ENCODE measurements at regions not wholly inside any gene's neighbourhood (a gene's known extent, or its start where the extent isn't known, plus 50 kb on each side); places are given as distances from the start of the nearest gene placed in this dataset.

DNA sequence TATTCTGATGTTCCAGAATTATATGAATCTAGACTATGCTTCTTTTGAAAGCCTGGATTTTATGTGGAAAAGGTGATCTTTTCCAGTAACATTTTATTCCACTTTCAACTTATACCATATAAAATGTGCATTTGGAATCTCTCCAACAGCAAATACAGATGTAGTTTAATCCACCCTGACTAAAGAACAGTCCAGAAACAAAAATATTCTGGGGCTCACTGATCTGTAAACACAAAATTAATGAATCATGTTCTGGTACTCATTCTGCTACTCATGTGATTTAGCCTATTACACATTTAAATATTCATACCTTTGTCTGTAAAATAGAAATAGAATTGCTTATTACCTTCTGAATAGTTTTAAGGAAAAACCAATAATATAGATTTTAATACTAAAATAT, 125.8 kb downstream of the ARRDC3 start:
- TF ChIP-seq, protein P1, sequence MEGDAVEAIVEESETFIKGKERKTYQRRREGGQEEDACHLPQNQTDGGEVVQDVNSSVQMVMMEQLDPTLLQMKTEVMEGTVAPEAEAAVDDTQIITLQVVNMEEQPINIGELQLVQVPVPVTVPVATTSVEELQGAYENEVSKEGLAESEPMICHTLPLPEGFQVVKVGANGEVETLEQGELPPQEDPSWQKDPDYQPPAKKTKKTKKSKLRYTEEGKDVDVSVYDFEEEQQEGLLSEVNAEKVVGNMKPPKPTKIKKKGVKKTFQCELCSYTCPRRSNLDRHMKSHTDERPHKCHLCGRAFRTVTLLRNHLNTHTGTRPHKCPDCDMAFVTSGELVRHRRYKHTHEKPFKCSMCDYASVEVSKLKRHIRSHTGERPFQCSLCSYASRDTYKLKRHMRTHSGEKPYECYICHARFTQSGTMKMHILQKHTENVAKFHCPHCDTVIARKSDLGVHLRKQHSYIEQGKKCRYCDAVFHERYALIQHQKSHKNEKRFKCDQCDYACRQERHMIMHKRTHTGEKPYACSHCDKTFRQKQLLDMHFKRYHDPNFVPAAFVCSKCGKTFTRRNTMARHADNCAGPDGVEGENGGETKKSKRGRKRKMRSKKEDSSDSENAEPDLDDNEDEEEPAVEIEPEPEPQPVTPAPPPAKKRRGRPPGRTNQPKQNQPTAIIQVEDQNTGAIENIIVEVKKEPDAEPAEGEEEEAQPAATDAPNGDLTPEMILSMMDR (IDR thresholded peaks at IDR 0.05; ENCODE audit: low read depth, low read length, missing control alignments) = no peak
- no peak for DNase-seq (ENCODE audit: extremely low read depth, low read depth)

DNA sequence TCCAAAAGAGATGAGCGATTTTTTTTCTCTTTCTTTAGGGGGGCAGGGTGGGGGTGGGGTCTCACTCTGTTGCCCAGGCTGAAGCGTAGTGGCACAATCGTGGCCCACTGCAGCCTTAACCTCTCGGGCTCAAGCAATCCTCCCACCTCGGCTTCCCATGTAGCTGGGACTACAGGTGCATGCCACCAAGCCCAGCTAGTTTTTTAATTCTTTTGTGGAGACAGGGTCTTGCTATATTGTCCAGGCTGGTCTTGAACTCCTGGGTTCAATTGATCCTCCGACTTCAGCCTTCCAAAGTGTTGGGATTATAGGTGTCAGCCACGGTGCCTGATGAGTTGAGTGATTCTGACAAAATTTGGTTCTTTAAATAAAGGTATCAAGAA, 127.0 kb downstream of the ARRDC3 start:
- TF ChIP-seq, protein P1 (IDR thresholded peaks at IDR 0.05; ENCODE audit: low read depth, low read length, missing control alignments) = no peak
- DNase-seq (ENCODE audit: extremely low read depth, low read depth) = no peak
- H3K4me3 ChIP-seq (replicated peaks; ENCODE audit: low read depth, low read length) = no peak overlapping the region

More for the DNA sequence above, 125.8 kb downstream of the ARRDC3 start:
- H3K4me3 ChIP-seq (replicated peaks; ENCODE audit: low read depth, low read length) = no peak overlapping the region

DNA sequence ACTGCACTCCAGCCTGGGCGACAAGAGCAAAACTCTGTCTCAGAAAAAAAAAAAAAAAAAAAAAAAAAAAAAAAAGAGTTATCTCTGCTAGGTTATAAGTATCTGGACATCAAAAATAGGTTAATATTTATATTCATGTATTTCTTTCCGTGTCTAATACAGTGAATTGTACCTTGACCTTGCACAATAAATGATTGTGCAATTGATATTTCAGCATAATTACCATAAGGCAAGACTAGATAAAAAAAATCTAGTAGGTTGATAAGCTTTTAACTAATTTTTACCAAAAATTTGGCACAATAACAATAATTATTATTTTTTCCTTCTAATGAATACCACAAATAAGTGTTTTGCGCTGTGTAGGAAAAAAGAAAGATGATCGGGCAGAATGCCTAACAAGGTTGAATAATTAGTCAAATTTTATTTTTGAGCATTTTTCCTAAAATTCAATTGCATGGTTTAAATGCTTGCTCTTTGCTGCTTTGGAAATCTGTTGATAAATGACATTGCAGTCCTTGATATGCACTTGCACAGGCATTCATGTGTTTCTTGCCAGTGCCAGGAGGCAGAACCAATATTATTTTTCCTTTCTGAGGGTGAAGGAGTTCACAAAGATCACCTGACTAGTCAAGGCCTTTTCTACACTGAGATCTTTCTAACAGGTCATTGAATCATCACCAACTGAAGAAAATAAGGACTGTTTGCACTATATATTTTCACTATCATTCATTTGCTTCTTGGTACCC, 127.5 kb downstream of the ARRDC3 start:
- TF ChIP-seq, protein P1 (IDR thresholded peaks at IDR 0.05; ENCODE audit: low read depth, low read length, missing control alignments) = no peak
- H3K4me3 ChIP-seq (replicated peaks; ENCODE audit: low read depth, low read length) = no peak overlapping the region
- DNase-seq (ENCODE audit: extremely low read depth, low read depth) = no peak

DNA sequence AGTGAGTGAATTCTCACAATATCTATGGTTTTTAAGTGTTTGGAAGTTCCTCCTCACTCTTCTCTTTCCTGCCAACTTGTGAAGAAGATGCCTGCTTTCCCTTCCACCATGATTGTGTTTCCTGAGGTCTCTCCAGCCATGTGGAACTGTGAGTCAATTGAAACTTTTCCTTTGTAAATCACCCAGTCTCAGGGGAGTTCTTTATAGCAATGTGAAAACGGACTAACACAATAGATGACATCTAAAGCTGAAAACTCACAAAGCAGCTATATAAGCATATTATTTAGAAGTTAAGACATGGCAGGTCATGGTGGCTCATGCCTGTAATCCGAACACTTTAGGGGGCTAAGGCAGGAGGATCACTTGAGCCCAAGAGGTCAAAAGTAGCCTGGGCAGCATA, 130.2 kb downstream of the ARRDC3 start:
- TF ChIP-seq, protein P1 (IDR thresholded peaks at IDR 0.05; ENCODE audit: low read depth, low read length, missing control alignments) = no peak
- H3K4me3 ChIP-seq (replicated peaks; ENCODE audit: low read depth, low read length) = no peak overlapping the region
- no peak for DNase-seq (ENCODE audit: extremely low read depth, low read depth)

DNA sequence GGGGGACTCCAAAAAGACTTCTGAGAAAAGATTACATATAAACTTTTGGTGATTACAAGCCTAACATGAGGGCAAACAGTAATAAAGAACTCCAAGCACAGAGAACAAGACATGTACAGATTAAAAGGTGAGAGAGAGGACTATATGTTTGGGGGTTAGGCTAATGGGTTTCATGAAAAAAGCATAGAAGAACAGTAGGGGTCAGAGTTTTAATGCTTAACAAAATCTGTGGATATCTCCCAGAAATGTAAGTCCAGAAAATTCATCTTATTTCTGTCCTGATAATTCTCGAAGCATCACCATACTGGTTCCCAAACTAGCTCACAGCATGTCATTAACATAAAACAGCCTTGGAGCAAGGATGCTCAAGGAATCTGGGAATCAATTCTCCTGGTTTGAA, 137.2 kb downstream of the ARRDC3 start:
- TF ChIP-seq, protein P1 (IDR thresholded peaks at IDR 0.05; ENCODE audit: low read depth, low read length, missing control alignments) = no peak
- DNase-seq (ENCODE audit: extremely low read depth, low read depth) = no peak
- H3K4me3 ChIP-seq (replicated peaks; ENCODE audit: low read depth, low read length) = no peak overlapping the region

DNA sequence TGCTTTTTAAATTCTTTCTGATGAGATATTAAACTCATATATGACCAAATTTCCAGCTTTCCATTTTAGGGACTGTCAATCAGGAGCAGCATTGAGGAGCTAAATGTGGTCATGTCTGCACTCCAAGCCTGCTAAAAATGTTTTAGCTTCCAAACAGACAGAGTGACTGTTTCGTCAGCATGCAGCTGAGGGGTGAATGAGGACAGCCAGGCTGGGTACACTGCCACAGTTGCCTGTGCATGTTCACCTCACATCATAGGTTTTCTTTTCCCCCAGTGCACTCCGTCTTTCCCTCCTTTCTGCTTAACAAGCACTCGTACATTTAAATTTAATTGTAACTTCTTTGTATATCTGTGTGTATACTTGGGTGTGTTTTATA, 138.1 kb downstream of the ARRDC3 start:
- no peak overlapping the region for H3K4me3 ChIP-seq (replicated peaks; ENCODE audit: low read depth, low read length)
- TF ChIP-seq, protein P1 (IDR thresholded peaks at IDR 0.05; ENCODE audit: low read depth, low read length, missing control alignments) = no peak
- no peak for DNase-seq (ENCODE audit: extremely low read depth, low read depth)

Measured in HFF-Myc (cell line).